ENCODE measurements at regions not wholly inside any gene's neighbourhood (a gene's known extent, or its start where the extent isn't known, plus 50 kb on each side); places are given as distances from the start of the nearest gene placed in this dataset.

GRCh38 chr2:59150217-59150849 is 909.2 kb upstream of the FANCL start:
- peak; percentile 2 for DNase-seq

- DNase-seq = no peak
Observed at GRCh38 chr2:59149271-59149670, 908.1 kb upstream of the FANCL start.

GRCh38 chr2:59112258-59112657 is 871.1 kb upstream of the FANCL start:
- DNase-seq = no peak

GRCh38 chr2:59096973-59097372 is 855.8 kb upstream of the FANCL start:
- DNase-seq = no peak

GRCh38 chr2:59093571-59093970 is 852.4 kb upstream of the FANCL start:
- no peak for DNase-seq

GRCh38 chr2:59084326-59084725 is 843.2 kb upstream of the FANCL start:
- no peak for DNase-seq

GRCh38 chr2:59083075-59083828 is 842.1 kb upstream of the FANCL start:
- no peak for DNase-seq

GRCh38 chr2:59082657-59083056 is 841.5 kb upstream of the FANCL start:
- DNase-seq = no peak

- DNase-seq = peak; percentile 5
Observed at GRCh38 chr2:59080451-59081181, 839.5 kb upstream of the FANCL start.

- DNase-seq = no peak
Observed at GRCh38 chr2:59077981-59078531, 836.9 kb upstream of the FANCL start.

- DNase-seq = no peak
Observed at GRCh38 chr2:59077026-59077725, 836.1 kb upstream of the FANCL start.

- DNase-seq = no peak
Observed at GRCh38 chr2:59076079-59076619, 835.0 kb upstream of the FANCL start.

- DNase-seq = no peak
Observed at GRCh38 chr2:59074071-59074470, 832.9 kb upstream of the FANCL start.

GRCh38 chr2:59073286-59073685 is 832.2 kb upstream of the FANCL start:
- DNase-seq = no peak

GRCh38 chr2:59068255-59068654 is 827.1 kb upstream of the FANCL start:
- DNase-seq = no peak

- no peak for DNase-seq
Observed at GRCh38 chr2:59066787-59067399, 825.8 kb upstream of the FANCL start.

GRCh38 chr2:59047373-59047995 is 806.4 kb upstream of the FANCL start:
- DNase-seq = no peak

GRCh38 chr2:59046401-59047372 is 805.6 kb upstream of the FANCL start:
- DNase-seq = no peak

GRCh38 chr2:59044736-59045135 is 803.6 kb upstream of the FANCL start:
- DNase-seq = no peak

- no peak for DNase-seq
Observed at GRCh38 chr2:59041139-59041538, 800.0 kb upstream of the FANCL start.
